Right renal cortex interstitium (tissue), 3 donors: ENCODE measurements at regions not wholly inside any gene's neighbourhood (a gene's known extent, or its start where the extent isn't known, plus 50 kb on each side); places are given as distances from the start of the nearest gene placed in this dataset.
"Not testable (repeated sequence)": the region's sequence is repeated elsewhere in the genome, so short reads cannot be mapped to it uniquely, and the experiment has no call there.

ENCODE experiments used
- DNase-seq, 3 donors: peaks; one replicate each; pipeline ENCODE4 v3.0.0-alpha.2; 2013; ENCODE audit warnings: low read depth in 3 of 3, low spot score in 2 of 3

DNA sequence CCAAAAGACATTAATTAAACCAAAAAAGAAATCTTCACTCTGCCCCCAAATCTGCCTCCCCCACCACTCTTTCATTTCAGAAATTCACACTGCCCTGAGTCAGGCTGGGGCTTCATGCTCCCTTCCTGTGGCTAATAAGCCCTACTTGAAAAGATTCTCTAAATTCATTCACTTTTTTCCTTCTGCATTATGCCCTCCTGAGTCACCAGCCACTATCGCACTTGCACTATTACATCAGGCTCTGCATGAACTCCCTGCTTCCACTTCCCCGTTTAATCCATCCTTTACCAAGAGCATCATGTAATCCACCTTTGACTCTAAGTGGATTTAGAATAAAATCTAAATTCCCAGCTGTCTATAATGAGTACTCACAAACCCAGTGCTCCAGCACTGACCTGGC is 295.4 kb upstream of the KLF3 start:
- no peak for DNase-seq

DNA sequence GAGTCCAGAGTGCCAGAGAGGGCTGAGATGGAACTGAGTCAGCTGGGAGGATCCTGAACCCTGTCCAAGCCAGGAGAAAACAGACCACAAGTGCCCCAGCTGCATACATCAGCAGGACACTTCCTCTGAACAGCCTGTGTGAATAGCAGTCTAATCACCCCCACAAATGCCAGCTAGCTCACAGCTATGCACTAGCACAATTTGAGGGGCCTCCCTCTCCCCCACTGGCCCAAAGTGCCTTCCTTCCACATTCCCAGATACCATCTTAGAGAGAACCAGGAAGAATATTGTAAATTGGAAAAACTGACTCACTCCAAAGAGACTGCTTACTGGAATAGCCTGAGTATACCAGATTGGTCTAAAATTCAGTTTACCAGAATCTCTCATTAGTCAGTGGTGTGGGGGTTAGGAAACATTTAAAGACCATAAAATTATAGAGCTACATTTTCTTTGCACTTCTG is 292.6 kb upstream of the KLF3 start:
- no peak for DNase-seq

DNA sequence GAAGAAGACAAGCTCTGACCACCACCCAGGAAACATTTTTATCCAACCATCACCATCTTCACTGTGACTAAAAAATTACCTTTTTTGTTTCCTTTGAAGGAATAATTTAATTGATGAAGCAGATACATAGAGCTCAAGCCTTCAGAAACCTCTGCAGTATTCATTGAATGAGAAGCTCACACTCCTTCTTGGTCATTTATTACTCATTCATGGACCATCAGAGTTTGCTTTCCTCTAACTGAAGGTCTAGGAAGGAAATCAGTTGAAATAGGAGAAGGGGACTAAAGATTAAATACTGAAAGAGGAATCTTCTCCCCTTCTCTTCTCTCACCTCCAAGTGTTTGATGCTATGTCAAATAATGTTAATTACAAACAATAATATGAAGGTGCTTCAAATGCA is 290.6 kb upstream of the KLF3 start:
- no peak for DNase-seq

DNA sequence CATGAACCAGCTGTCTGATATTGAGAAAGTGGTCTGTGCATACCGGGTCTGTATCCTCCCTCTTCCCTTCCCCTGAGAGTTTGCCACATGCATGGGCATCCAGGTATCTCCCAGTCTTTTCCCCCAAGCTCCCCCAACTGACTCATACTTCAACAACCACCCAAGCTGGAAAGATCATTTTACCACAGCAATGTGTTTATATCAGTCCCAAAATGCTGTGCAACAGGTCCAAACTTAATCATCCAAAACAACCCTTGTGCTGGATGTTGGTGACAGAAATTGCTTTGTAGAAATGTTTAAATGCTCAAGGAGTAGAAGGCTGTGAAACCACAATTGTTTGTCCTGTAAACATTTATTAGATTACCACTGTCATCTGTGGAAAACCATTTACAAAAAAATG is 286.8 kb upstream of the KLF3 start:
- DNase-seq, result no peak

DNA sequence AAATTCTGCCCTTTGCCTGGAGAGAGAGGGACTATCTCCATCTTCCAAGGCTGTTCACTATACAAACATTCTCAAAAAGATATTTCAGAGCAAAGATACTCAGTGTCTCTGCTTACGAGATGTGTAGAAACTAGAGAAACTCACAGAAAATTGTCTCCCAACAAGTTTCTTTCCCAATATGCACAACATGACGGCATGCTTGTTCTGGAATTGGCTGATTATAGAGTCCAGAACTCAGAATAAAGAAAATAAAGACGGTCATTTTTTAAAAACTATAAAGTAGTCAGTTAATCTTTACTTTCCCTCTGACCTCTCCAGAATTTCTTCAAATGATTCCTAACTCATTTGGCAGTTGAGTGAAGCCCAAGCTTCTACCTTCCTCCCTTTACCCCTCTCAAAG is 285.5 kb upstream of the KLF3 start:
- DNase-seq, result no peak

DNA sequence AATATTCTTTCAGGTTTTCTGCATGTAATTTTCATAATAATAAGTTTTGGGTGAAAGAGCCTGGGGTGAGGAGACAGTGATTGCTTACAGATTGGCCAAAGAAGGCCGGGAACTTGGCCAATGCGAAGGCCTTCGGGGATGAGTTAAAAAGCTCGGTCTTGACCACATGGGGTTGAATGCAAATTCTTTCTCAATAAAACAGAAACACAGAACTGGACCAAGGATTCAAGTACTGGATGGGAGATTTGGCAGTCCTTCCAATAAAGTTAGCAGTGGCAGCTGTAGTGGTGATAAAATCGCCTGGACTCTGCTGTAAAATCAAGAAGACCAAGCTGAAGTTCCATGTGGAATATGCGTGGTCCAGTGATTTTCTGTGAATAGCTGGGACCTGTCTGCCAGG is 282.2 kb upstream of the KLF3 start:
- DNase-seq, result no peak

DNA sequence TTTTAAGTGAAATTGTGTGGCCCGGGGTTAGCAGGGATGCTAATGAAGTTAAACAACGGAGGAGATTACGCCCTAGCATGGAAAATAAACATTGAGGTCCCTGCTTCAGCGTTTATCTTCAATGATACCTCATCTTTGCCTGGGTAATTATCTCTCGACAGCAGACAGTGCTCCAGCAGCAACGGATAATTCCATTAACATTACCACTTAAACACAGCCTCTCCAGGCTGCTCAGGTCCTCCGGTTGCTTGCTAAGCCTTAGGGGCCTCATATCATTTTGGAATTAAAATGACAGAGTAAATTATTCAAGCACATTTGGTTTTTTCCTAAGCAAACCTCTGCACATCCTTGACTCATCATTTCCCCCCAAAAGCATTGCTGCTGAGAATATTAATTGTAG is 281.5 kb upstream of the KLF3 start:
- DNase-seq, result no peak

DNA sequence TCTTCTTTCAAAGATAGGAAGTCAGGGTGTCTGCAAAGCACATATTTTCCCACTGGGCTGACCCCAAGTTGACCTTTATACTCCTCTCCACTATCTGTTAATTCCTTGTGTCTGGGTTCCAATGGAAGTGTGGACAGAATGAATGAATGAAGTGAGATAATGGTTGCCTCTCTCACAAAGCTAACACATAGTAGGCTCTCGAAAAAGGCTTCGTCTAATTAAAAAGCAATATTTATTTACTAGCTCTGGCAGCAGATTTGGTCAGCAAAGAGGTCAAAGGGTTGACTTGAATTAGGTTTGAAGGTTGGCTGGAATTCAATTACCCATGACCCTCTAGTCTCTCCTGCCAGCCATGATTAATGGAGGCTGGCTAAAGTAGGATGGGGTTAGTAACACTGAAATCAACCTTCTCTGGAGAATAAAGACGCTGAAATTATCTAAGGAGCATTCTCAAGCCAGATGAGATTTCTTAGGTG is 280.3 kb upstream of the KLF3 start:
- no peak for DNase-seq

DNA sequence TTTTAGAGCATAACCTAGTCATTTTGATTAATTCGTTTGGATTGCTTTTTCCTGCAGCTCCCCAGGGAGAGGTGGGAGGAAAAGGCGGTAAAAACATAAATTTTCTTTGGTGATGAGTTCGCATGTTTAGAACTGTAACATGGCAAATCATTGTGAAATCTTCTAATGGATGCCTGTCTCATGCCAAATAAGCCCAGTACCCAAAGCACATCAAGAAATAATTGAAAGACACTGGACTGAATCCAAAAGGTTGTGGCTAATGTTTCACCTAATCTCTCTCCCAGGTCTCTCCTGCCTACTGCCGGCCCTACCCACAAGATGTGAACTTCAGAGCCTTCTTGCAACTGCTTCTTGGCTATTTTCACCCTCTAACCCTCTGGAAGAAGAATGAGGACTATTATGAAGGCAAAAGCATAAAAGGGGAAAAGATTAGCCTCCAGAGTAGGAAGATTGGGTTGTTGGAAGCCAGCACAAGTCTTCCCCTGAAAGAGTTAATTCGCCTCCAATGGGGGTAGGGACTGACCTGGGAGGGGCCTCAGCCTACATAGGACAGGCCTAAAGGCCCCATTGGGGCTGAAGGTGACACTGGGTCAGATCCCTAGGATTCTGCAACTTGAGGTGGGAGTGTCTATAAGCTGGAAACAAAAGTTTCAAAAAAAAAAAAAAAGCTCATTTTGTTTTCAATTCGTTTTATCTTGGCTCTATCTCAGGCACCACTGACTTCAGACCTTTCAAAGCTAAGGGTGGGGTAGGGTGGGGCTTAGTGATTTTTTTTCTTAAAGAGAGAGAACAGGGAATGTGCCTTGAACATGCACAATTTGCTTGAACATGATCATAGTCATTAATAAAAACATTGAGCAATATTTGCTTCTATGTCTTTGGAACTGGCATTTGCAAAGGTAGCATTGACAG is 278.6 kb upstream of the KLF3 start:
- no peak for DNase-seq

DNA sequence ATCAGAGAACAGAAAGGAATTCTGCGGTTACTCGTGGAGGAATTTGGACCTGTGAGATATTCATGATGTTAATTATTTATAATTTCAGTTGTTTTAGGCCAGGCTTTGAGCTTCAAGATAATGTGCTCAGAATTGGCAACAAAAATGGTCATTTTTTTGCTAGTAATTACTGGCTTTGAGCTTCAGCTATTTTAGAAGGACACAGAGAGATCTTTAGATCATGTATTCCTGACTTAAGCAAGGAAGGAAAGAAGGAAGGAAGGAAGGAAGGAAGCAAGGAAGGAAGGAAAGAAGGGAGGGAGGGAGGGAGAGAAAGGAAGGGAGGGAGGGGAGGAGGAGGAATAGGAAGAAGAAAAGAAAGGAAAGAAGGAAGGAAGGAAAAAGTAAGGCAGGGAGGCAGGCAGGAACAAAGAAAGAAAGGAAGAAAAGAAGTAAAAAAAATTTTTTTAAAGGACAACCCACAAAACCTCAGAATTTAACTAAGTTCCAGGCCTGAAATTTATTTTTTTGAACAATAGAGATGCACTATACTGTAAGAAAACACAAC is 277.9 kb upstream of the KLF3 start:
- no peak for DNase-seq

DNA sequence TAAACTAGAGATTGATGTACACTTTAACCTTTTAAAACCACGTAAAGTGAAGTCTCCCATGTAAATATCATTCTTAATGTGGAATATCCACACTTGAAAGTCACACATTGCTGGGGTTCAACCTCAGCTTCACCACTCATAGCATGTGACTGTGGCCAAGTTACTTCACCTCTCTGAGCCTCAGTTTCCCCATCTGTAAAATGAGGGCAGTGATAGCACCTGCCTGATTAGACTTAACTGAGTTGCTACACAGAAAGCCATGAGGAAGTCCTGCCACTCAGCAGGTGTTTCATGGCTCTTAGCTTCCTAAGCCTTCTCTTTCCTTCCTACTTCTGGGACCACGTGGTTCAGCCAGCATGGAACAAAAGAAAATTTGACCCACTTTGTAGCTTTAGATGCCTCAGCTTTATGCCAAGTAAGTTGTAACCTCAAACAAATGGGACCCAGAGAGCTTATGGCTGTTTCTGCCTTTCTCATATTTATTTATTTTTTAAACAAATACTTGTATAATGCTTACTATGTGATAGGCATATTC is 277.3 kb upstream of the KLF3 start:
- no peak for DNase-seq

DNA sequence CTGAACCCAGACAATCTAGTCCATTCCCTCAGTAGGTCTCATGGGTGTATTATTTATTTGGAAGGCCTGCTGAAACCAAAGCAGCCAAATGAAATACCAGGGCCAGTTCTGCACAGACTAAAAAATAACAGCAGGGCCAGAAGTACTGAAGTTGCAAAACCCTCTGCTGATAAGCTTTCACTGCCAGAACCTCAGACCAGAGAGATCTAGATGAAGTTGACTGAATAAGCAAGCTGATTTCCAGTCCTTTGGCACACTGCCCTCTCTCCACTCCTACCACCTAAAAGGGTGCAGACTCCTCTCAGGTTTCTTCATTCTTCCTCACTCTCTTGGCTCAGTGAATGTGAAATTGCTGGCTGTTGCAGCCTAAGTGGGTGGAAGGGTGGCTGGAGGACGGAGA is 276.7 kb upstream of the KLF3 start:
- DNase-seq, result no peak

DNA sequence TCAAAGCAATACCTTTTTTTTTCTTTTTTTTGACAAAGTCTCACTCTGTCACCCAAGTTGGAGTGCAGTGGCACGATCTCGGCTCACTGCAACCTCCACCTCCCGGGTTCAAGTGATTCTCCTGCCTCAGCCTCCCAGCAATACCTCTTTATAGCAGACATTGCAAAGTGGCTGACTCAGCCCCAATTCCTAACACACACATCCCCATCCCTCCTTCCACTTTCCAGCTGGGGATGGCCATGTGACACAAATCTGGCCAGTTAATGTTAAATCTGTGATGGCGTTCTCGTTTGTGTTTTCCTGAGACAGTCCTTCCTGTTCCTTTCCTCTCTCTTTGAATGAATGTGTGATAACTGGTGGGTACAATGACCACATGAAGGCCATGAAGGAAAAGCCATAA is 276.2 kb upstream of the KLF3 start:
- DNase-seq, result no peak

DNA sequence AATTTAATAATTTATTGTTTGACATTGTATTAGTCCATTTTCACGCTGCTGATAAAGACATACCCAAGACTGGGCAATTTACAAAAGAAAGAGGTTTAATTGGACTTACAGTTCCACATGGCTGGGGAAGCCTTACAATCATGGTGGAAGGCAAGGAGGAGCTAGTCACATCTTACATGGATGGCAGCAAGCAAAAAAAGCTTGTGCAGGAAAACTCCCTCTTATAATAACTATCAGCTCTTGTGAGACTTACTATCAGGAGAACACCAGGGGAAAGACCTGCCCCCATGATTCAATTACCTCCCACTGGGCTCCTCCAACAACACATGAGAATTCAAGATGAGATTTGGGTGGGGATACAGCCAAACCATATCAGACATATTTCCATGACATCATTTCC is 275.1 kb upstream of the KLF3 start:
- not testable (repeated sequence) for DNase-seq

DNA sequence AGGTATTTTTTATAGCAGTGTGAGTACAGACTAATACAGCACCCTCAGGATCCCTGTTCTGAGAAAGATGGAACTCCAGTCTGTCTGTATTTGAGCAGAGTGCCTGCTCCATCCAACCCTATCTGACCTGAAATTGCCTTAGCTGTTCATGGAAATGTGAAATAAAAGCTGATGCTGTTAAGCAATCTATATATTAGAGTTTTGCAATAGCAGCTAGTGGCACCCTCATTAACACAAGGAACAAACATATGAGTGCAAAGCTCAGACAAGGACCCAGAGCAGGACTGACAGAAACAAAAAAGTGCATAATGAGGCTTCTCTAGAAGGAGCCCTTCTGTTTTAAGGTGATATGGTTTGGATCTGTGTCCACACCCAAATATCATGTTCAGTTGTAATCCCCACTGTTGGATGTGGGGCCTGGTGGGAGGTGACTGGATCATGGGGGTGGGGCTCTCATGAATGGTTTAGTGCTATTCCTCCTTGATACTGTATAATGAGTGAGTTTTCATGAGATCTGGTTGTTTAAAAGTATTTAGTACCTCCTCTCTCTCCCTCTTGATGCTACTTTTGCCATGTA is 272.9 kb upstream of the KLF3 start:
- no peak for DNase-seq

DNA sequence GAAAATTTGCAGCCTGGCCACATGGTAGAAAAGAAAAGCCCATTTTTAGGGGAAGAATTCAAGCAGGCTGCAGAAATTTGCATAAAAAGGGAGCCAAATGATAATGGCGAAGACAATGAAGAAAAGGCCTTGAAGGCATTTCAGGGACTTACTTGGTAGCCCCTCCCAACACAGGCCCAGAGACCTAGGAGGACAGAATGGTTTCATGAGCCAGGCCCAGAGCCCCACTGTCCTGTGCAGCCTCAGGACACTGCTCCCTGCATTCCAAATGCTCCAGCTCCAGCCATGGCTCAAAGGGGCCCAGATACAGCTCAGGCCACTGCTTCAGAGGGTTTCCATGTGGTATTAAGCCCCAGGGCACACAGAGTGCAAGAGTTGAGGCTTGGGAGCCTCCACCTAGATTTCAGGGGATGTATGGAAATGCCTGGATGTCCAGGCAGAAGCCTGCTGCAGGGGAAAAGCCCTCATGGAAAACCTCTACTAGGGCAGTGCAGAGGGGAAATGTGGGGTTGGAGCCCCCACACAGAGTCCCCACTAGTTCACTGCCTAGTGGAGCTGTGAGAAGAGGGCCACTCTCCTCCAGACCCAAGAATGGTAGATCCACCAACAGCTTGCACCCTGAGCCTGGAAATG is 271.7 kb upstream of the KLF3 start:
- DNase-seq, result no peak

DNA sequence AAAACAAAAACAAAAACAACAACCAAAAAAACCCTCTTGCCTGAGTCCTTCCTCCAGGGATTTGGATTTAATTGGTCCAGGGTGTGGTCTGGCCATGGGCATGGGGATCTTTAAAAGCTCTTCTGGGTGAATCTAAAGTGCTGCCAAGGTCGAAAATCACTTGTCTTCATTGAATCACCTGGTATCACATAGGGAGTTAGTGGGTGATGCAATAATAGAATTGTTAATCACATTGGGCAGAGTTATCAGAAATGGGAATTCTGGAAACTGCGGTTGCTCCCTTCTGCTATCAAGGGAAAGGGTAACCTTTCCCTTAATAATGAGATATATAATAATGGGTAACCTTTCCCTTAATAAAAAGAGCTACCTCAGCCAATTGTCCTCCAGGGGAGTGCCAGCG is 267.9 kb upstream of the KLF3 start:
- no peak for DNase-seq

DNA sequence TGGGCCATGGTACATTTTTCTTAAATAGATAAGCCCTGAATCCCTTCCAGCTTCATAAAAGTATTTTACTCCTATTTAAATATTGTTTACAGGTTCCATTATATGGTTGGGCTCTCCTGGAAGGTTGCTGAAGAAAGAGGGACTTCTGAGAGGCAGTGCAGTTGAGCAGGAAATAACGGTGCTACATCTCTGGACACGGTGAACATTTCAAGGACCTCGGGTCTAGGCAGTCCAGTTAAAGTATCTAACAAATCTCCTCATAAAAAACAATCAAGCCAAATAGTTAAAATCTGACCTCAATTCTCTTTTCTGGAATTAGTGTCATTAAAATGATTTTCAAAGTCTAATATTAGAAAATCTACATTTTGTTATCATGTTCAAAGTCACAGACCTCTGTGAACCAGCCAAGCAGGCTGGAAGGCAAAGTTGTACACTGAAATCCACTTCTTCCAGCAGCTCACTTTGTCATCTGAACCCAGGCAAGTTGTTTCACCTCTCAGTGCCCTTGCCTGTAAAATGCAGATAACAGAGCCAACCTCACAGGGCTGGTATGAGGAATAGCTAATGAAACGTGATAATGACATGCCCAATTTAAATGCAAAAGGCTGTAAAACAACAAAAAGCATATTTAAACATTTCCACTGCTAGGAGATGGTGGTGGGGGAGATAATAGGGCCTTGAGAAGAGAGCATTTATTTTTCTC is 267.0 kb upstream of the KLF3 start:
- DNase-seq, result no peak

DNA sequence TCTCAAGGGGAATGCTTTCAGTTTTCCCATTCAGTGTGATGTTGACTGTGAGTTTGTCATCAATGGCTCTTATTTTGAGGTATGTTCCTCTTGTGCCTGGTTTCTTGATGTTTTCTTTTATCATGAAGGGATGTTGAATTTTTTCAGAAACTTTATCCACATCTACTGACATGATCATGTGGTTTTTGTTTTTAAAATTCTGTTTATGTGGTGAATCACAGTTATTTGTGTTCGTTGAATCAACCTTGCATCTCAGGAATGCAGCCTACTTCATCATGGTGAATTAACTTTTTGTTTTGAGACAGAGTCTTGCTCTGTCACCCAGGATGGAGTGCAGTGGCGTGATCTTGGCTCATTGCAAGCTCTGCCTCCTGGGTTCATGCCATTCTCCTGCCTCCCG is 263.1 kb upstream of the KLF3 start:
- DNase-seq, result no peak

DNA sequence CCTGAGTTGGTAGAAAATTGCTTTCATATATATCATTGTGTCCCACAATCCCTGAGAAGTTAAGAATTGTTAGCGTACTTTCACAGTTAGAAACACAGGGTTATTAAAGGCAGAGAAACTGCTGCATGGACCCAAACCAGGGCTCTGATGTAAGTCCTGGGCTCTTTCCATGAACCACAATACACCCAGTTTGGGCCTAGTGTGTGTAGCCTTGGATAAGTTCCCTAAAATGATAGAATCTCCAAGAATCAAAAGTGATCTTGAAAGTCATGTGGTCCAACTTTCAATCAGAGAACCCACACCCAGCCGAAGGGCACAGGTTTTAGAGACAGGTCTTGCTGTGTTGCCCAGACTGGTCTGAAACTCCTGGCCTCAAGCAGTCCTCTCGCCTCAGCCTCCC is 257.8 kb upstream of the KLF3 start:
- no peak for DNase-seq

DNA sequence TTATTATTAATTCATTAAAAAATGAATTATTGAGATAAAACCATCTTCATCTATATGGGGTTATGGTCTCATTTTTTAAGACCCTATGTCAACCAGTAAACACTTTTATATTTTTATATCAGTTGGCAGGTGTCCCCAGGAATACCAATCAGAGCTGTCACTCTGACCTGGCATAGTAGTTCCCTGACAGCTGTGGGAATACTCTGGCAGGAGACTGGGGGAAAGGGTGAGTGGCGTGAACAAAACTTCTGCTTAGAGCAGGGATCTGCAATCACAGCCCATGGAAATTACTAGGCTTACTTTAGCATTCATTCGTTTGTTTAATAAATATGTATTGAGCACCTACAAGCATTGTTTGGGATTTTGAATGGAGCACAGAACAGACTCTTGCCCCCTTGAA is 254.1 kb upstream of the KLF3 start:
- no peak for DNase-seq
